ENCODE measurements at regions not wholly inside any gene's neighbourhood (a gene's known extent, or its start where the extent isn't known, plus 50 kb on each side); places are given as distances from the start of the nearest gene placed in this dataset.
A peak's percentile ranks its signal among the peaks of the same experiment; 100 is the strongest.
"Not testable (repeated sequence)": the region's sequence is repeated elsewhere in the genome, so short reads cannot be mapped to it uniquely, and the experiment has no call there.

- Histone ChIP-seq H3K9me3 (replicated peaks in 1 of 3) (no peaks in the 10 kb centered on the region), H3K27ac (no peak overlapping the region), H3K36me3 (replicated peaks in 1 of 2) (no peaks in the 10 kb centered on the region), H3K4me1 (replicated peaks in 1 of 2) (no peaks in the 10 kb centered on the region), H3K4me3 (no peak overlapping the region), H3K27me3 (peaks cover 3% of the 10 kb centered on the region)
- 62 to 70% (median 68%) methylated on average over 6 of the region's 6 CpGs for WGBS, 4 donors
- DNase-seq = no peak
- intact Hi-C loops (cut with DNase I) = no loop called here
- TF ChIP-seq CTCF (IDR thresholded peaks at IDR 0.05) = no peak
- TF ChIP-seq POLR2A (IDR thresholded peaks at IDR 0.05) = no peak
Measured at GRCh38 chr9:119877306-119877705, 508.1 kb upstream of the BRINP1 start.

GRCh38 chr9:119873877-119874276 is 504.6 kb upstream of the BRINP1 start:
- intact Hi-C loops (cut with DNase I) = no loop called here
- H3K9me3 ChIP-seq (replicated peaks in 1 of 3) = no peaks in the 10 kb centered on the region
- no peak overlapping the region for H3K27ac ChIP-seq
- no peak for TF ChIP-seq POLR2A (IDR thresholded peaks at IDR 0.05)
- TF ChIP-seq CTCF (IDR thresholded peaks at IDR 0.05) = no peak
- no peaks in the 10 kb centered on the region for H3K27me3 ChIP-seq
- no peak for DNase-seq
- H3K4me3 ChIP-seq = no peak overlapping the region
- H3K4me1 ChIP-seq (replicated peaks in 1 of 2) = no peaks in the 10 kb centered on the region
- H3K36me3 ChIP-seq (replicated peaks in 1 of 2) = no peaks in the 10 kb centered on the region
- 62 to 75% (median 67%) methylated on average over 3 of the region's 3 CpGs for WGBS, 4 donors

- WGBS, 4 donors = 93 to 95% methylated on average over 26 of the region's 26 CpGs; no CpG with 5 or more reads in 2 of the 4 donors
- not testable (repeated sequence) for H3K4me1 ChIP-seq (replicated peaks in 1 of 2)
Measured at GRCh38 chr9:119870251-119870650, 501.0 kb upstream of the BRINP1 start.

GRCh38 chr9:119868694-119869093 is 499.5 kb upstream of the BRINP1 start:
- no peaks in the 10 kb centered on the region for H3K4me1 ChIP-seq (replicated peaks in 1 of 2)
- intact Hi-C loops (cut with DNase I) = no loop called here
- H3K27me3 ChIP-seq = no peaks in the 10 kb centered on the region
- H3K27ac ChIP-seq = no peak overlapping the region
- no peak for DNase-seq
- no peak overlapping the region for H3K4me3 ChIP-seq
- H3K36me3 ChIP-seq (replicated peaks in 1 of 2) = no peaks in the 10 kb centered on the region
- 45 to 60% (median 54%) methylated on average over 3 to 5 of the region's 5 CpGs for WGBS, 4 donors
- no peaks in the 10 kb centered on the region for H3K9me3 ChIP-seq (replicated peaks in 1 of 3)
- TF ChIP-seq CTCF (IDR thresholded peaks at IDR 0.05) = no peak
- no peak for TF ChIP-seq POLR2A (IDR thresholded peaks at IDR 0.05)

More at GRCh38 chr9:119870251-119870650, 501.0 kb upstream of the BRINP1 start:
- DNase-seq; H3K36me3 ChIP-seq (replicated peaks in 1 of 2); H3K27ac ChIP-seq; H3K27me3 ChIP-seq; H3K9me3 ChIP-seq (replicated peaks in 1 of 3); H3K4me3 ChIP-seq; intact Hi-C loops (cut with DNase I): not testable (repeated sequence)

GRCh38 chr9:119861842-119862241 is 492.6 kb upstream of the BRINP1 start:
- no peaks in the 10 kb centered on the region for H3K4me1 ChIP-seq (replicated peaks in 1 of 2)
- H3K36me3 ChIP-seq (replicated peaks in 1 of 2) = no peaks in the 10 kb centered on the region
- H3K27me3 ChIP-seq = no peaks in the 10 kb centered on the region
- no peak overlapping the region for H3K27ac ChIP-seq
- H3K9me3 ChIP-seq (replicated peaks in 1 of 3) = no peaks in the 10 kb centered on the region
- DNase-seq = peak in 2 of 7 donors; percentile 2 to 19
- intact Hi-C loops (cut with DNase I) = no loop called here
- no peak overlapping the region for H3K4me3 ChIP-seq
- TF ChIP-seq CTCF (IDR thresholded peaks at IDR 0.05) (no peak), POLR2A (IDR thresholded peaks at IDR 0.05) (no peak)
